DOHH2 (cell line): ENCODE measurements at regions not wholly inside any gene's neighbourhood (a gene's known extent, or its start where the extent isn't known, plus 50 kb on each side); places are given as distances from the start of the nearest gene placed in this dataset.

Experiments
- H3F3A ChIP-seq: fragments of 200-600 bp; sonication (generic), shearing (Covaris generic); 2 replicates; pipeline ENCODE4 v1.6.0; 2016; ENCODE audit warnings: antibody characterized with exemption, mild to moderate bottlenecking; ENCODE audit not compliant: control insufficient read depth, insufficient read depth
- H3K27ac ChIP-seq: fragments of 200-600 bp; sonication (generic); 2 replicates; pipeline ENCODE4 v1.5.1; 2014; ENCODE audit warnings: low read depth, mild to moderate bottlenecking, low read length, moderate library complexity
- H3K27me3 ChIP-seq: fragments of 200-600 bp; sonication (generic); 2 replicates; pipeline ENCODE4 v1.6.1; 2014; ENCODE audit warnings: mild to moderate bottlenecking, low read length, mixed read lengths; ENCODE audit not compliant: control insufficient read depth
- H3K36me3 ChIP-seq: fragments of 200-600 bp; sonication (generic); 2 replicates; pipeline ENCODE4 v1.6.1; 2014; ENCODE audit warnings: mild to moderate bottlenecking, low read length, moderate library complexity, mixed read lengths; ENCODE audit not compliant: control insufficient read depth
- H3K4me1 ChIP-seq: fragments of 200-600 bp; sonication (generic); 2 replicates; pipeline ENCODE4 v1.6.1; 2014; ENCODE audit warnings: mild to moderate bottlenecking, low read length, mixed read lengths; ENCODE audit not compliant: control insufficient read depth
- H3K4me2 ChIP-seq: fragments of 200-600 bp; sonication (generic); 2 replicates; pipeline ENCODE4 v1.6.0; 2014; ENCODE audit warnings: mild to moderate bottlenecking, low read length, moderate library complexity
- H3K4me3 ChIP-seq: fragments of 200-600 bp; sonication (generic); 2 replicates; pipeline ENCODE4 v1.5.1; 2014; ENCODE audit warnings: mild to moderate bottlenecking, low read length, mixed read lengths
- H3K79me2 ChIP-seq: fragments of 200-600 bp; sonication (generic); 2 replicates; pipeline ENCODE4 v1.6.1; 2014; ENCODE audit warnings: mild to moderate bottlenecking, low read length, mixed read lengths; ENCODE audit not compliant: control insufficient read depth
- H3K9me2 ChIP-seq: fragments of 200-600 bp; sonication (generic); replicated peaks from 2 replicates; pipeline ENCODE4 v1.6.1; 2014; ENCODE audit warnings: mild to moderate bottlenecking, low read length, mixed read lengths; ENCODE audit not compliant: control insufficient read depth
- H3K9me3 ChIP-seq: fragments of 200-600 bp; sonication (generic); 2 replicates; pipeline ENCODE4 v1.6.1; 2014; ENCODE audit warnings: antibody characterized with exemption, low read length, mixed read lengths; ENCODE audit not compliant: control insufficient read depth, insufficient read depth
- H4K20me1 ChIP-seq: fragments of 200-600 bp; sonication (generic); 2 replicates; pipeline ENCODE4 v1.6.0; 2014; ENCODE audit warnings: low read depth, mild to moderate bottlenecking, antibody characterized with exemption, low read length, moderate library complexity; ENCODE audit not compliant: control insufficient read depth, insufficient read depth
- CTCF ChIP-seq: fragments of 200-600 bp; sonication (generic); IDR thresholded peaks from one replicate; pipeline ENCODE4 v1.5.1; 2014; ENCODE audit warnings: antibody characterized with exemption, mild to moderate bottlenecking, low read depth, low read length; ENCODE audit not compliant: poor library complexity, severe bottlenecking
- EZH2phosphoT487 ChIP-seq: fragments of 200-600 bp; sonication (generic); IDR thresholded peaks from 2 replicates; pipeline ENCODE4 v1.6.1; 2017; ENCODE audit warnings: borderline replicate concordance, mild to moderate bottlenecking, antibody characterized with exemption, low read length, moderate library complexity, mixed read lengths

GRCh38 chr2:64875368-64875767, 113.8 kb upstream of the SLC1A4 start:
- Histone ChIP-seq H3K79me2 (no peaks in the 10 kb centered on the region), H3K9me2 (no peaks in the 10 kb centered on the region), H3F3A (peaks cover 11% of the 10 kb centered on the region), H3K36me3 (no peaks in the 10 kb centered on the region), H3K27ac (no peak overlapping the region), H3K4me2 (no peak overlapping the region), H3K27me3 (no peaks in the 10 kb centered on the region), H4K20me1 (no peaks in the 10 kb centered on the region), H3K4me1 (peaks cover 11% of the 10 kb centered on the region), H3K9me3 (no peaks in the 10 kb centered on the region), H3K4me3 (no peak overlapping the region)
- TF ChIP-seq CTCF (no peak), EZH2phosphoT487 (no peak)

GRCh38 chr2:64876137-64876647, 113.0 kb upstream of the SLC1A4 start:
- no peaks in the 10 kb centered on the region for H4K20me1 ChIP-seq
- no peak overlapping the region for H3K27ac ChIP-seq
- TF ChIP-seq CTCF (no peak), EZH2phosphoT487 (no peak)
- H3K4me2 ChIP-seq: no peak overlapping the region
- peaks cover 11% of the 10 kb centered on the region for H3K4me1 ChIP-seq
- no peak overlapping the region for H3K4me3 ChIP-seq
- H3K79me2 ChIP-seq: no peaks in the 10 kb centered on the region
- peaks cover 11% of the 10 kb centered on the region for H3F3A ChIP-seq
- no peaks in the 10 kb centered on the region for H3K9me3 ChIP-seq
- no peaks in the 10 kb centered on the region for H3K9me2 ChIP-seq
- no peaks in the 10 kb centered on the region for H3K27me3 ChIP-seq
- no peaks in the 10 kb centered on the region for H3K36me3 ChIP-seq

GRCh38 chr2:64879745-64880144, 109.5 kb upstream of the SLC1A4 start:
- Histone ChIP-seq H3K4me2 (no peak overlapping the region), H3F3A (peaks cover 6% of the 10 kb centered on the region), H4K20me1 (no peaks in the 10 kb centered on the region), H3K79me2 (no peaks in the 10 kb centered on the region), H3K9me2 (no peaks in the 10 kb centered on the region), H3K36me3 (no peaks in the 10 kb centered on the region), H3K27ac (no peak overlapping the region), H3K9me3 (no peaks in the 10 kb centered on the region), H3K27me3 (no peaks in the 10 kb centered on the region), H3K4me3 (no peak overlapping the region), H3K4me1 (no peaks in the 10 kb centered on the region)
- TF ChIP-seq CTCF (no peak), EZH2phosphoT487 (no peak)
